ENCODE measurements at regions not wholly inside any gene's neighbourhood (a gene's known extent, or its start where the extent isn't known, plus 50 kb on each side); places are given as distances from the start of the nearest gene placed in this dataset.

DNA sequence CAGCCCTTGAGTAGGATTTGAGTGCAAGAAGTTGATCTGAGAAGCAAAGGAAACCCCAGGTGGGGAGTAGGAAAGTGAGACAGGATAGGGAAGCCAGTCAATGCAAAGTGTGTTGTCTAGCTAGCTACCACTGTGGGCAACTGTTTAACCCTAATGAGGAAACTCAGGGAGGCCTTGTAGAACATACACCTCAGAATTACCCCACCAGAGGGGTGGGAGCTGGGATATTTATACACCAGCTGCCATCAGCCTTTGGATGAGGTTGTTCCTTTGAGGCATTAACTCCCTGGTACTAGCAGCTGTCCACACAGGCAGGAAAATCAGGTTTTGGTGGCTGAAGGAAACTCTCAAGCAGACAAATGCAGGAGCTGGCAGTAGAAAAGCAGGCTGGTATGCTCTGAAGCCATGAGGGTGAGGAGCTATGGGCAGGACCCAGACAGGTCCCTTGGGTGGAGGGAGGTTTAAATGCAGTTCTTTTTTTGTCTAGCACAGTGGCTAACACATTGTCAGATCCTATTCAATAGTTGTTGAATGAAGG, 60.1 kb upstream of the ARID5B start:
- Histone ChIP-seq H3K4me3 (ENCODE audit: extremely low read depth in 1 of 4, insufficient read depth in 2 of 4, low read depth in 3 of 4, low read length in 4 of 4) (no peak overlapping the region), H3K79me1 (ENCODE audit: low read depth, low read length) (no peaks in the 10 kb centered on the region), H3K23me2 (ENCODE audit: low read depth, low read length) (no peaks in the 10 kb centered on the region), H2BK12ac (ENCODE audit: low read depth, low read length) (no peak overlapping the region), H2AK5ac (ENCODE audit: low read depth, low read length) (no peak overlapping the region), H3K79me2 (ENCODE audit: control insufficient read depth in 1 of 2, insufficient read depth in 2 of 2, low read length in 2 of 2) (no peaks in the 10 kb centered on the region), H2BK5ac (ENCODE audit: low read depth, low read length) (no peak overlapping the region), H3K56ac (replicated peaks; ENCODE audit: insufficient read length, low read depth, low read length) (no peak overlapping the region), H3K4ac (replicated peaks; ENCODE audit: insufficient read length, low read depth, low read length) (no peak overlapping the region), H3K4me2 (ENCODE audit: insufficient read depth in 1 of 2, low read depth in 2 of 2, low read length in 2 of 2) (no peak overlapping the region), H2BK120ac (replicated peaks; ENCODE audit: low read depth, low read length) (no peak overlapping the region), H2BK15ac (ENCODE audit: low read length) (no peak overlapping the region), H3K9me3 (ENCODE audit: insufficient read depth in 2 of 2, low read depth in 1 of 2, low read length in 1 of 2) (no peaks in the 10 kb centered on the region), H3K23ac (ENCODE audit: insufficient read length) (no peak overlapping the region), H4K8ac (ENCODE audit: extremely low read depth, insufficient read depth, low read length) (no peak overlapping the region), H4K91ac (replicated peaks; ENCODE audit: insufficient read length, low read length) (no peak overlapping the region), H2BK20ac (ENCODE audit: low read length) (no peak overlapping the region), H4K5ac (ENCODE audit: insufficient read length, low read depth, low read length) (no peak overlapping the region), H4K20me1 (replicated peaks in 1 of 2; ENCODE audit: control insufficient read depth in 1 of 2, insufficient read depth in 2 of 2, low read length in 2 of 2) (no peaks in the 10 kb centered on the region), H3K36me3 (ENCODE audit: control insufficient read depth in 2 of 4, insufficient read depth in 4 of 4, low read length in 3 of 4) (no peaks in the 10 kb centered on the region; a peak in 1 of 8 replicates), H3K18ac (ENCODE audit: extremely low read depth, low read length) (no peak overlapping the region), H3K4me1 (replicated peaks in 1 of 4; ENCODE audit: control insufficient read depth in 3 of 4, insufficient read depth in 4 of 4, low read length in 3 of 4) (peaks cover 0 to 10% (median 5%) of the 10 kb centered on the region in 4 experiments; a peak in 5 of 7 replicates), H3K9ac (replicated peaks in 1 of 4; ENCODE audit: extremely low read depth in 1 of 4, low read depth in 3 of 4, low read length in 3 of 4) (no peak overlapping the region), H2AFZ (ENCODE audit: low read length) (no peak overlapping the region), H3K14ac (ENCODE audit: insufficient read length) (no peak overlapping the region), H3K27ac (ENCODE audit: low read depth, low read length) (no peak overlapping the region), H3K27me3 (replicated peaks in 1 of 4; ENCODE audit: control insufficient read depth in 3 of 4, extremely low read depth in 1 of 4, insufficient read depth in 3 of 4, low read length in 3 of 4) (peaks cover 10 to 43% (median 17%) of the 10 kb centered on the region in 4 experiments; a peak in 5 of 7 replicates)
- FAIRE-seq: no peak
- ChIA-PET POLR2A (ENCODE audit: partially characterized antibody) (no interaction called here), CTCF (ENCODE audit: partially characterized antibody) (interaction anchor here (1.3 kb wide), 1 partner anchor 106 kb away, joined by 3 read pairs; no protein-coding TSS in a partner anchor)
- DNase-seq (ENCODE audit: low read depth in 1 of 2, low spot score in 2 of 2): no peak
- TF ChIP-seq CHD1 (IDR thresholded peaks at IDR 0.05; ENCODE audit: low read depth, low read length) (no peak), POU5F1 (IDR thresholded peaks at IDR 0.05; ENCODE audit: low read depth, low read length) (no peak), EGR1 (IDR thresholded peaks at IDR 0.05; ENCODE audit: borderline replicate concordance, low read depth, low read length) (no peak), SAP30 (IDR thresholded peaks at IDR 0.05; ENCODE audit: insufficient read depth, insufficient replicate concordance, low read length) (no peak), ASH2L (IDR thresholded peaks at IDR 0.05; ENCODE audit: low read length) (no peak), YY1 (IDR thresholded peaks at IDR 0.05; ENCODE audit: low read depth, low read length) (no peak), GABPA (IDR thresholded peaks at IDR 0.05; ENCODE audit: borderline replicate concordance, insufficient read depth, low read length) (no peak), BACH1 (IDR thresholded peaks at IDR 0.05; ENCODE audit: low read length) (no peak), JUND (IDR thresholded peaks at IDR 0.05; ENCODE audit: low read length) (no peak), KDM1A (IDR thresholded peaks at IDR 0.05; ENCODE audit: borderline replicate concordance, low read length) (no peak), EP300 (IDR thresholded peaks at IDR 0.05; ENCODE audit: borderline replicate concordance in 1 of 2, low read depth in 2 of 2, low read length in 2 of 2) (no peak), FOSL1 (IDR thresholded peaks at IDR 0.05; ENCODE audit: insufficient read depth, low read depth, low read length) (no peak)
- TF ChIP-seq, protein P1, sequence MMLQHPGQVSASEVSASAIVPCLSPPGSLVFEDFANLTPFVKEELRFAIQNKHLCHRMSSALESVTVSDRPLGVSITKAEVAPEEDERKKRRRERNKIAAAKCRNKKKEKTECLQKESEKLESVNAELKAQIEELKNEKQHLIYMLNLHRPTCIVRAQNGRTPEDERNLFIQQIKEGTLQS (IDR thresholded peaks at IDR 0.05; ENCODE audit: insufficient read depth, low read depth, low read length): no peak
- TF ChIP-seq, protein P2, sequence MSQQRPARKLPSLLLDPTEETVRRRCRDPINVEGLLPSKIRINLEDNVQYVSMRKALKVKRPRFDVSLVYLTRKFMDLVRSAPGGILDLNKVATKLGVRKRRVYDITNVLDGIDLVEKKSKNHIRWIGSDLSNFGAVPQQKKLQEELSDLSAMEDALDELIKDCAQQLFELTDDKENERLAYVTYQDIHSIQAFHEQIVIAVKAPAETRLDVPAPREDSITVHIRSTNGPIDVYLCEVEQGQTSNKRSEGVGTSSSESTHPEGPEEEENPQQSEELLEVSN (IDR thresholded peaks at IDR 0.05): no peak
